ENCODE measurements at regions not wholly inside any gene's neighbourhood (a gene's known extent, or its start where the extent isn't known, plus 50 kb on each side); places are given as distances from the start of the nearest gene placed in this dataset.

- no peak for TF ChIP-seq CTCF (IDR thresholded peaks at IDR 0.05)
- TF ChIP-seq POLR2A (IDR thresholded peaks at IDR 0.05) = no peak
- Histone ChIP-seq H3K36me3 (no peaks in the 10 kb centered on the region), H3K4me1 (peaks cover 15 to 82% (median 35%) of the 10 kb centered on the region in 12 donors), H3K27ac (peak overlapping the region in 2 of 12 donors; percentile 13 to 39), H3K27me3 (no peaks in the 10 kb centered on the region), H3K9me3 (no peaks in the 10 kb centered on the region), H3K4me3 (no peak overlapping the region)
- peak in 1 of 5 donors; percentile 19 for DNase-seq
- intact Hi-C loops (cut with DNase I) = loop anchor here in 3 of 10 donors (5.0 to 10.0 kb wide), 2 partner anchors 70 to 88 kb away; partner anchors contain the start of gene KLF7 (in 2 of the 3)
- ATAC-seq = no peak
- 69 to 74% (median 71%) methylated on average over 9 of the region's 9 CpGs for WGBS, 4 donors
Observed at GRCh38 chr2:207254591-207255464, 89.1 kb upstream of the KLF7 start.

GRCh38 chr2:207255565-207256470, 90.1 kb upstream of the KLF7 start:
- no peaks in the 10 kb centered on the region for H3K36me3 ChIP-seq
- H3K9me3 ChIP-seq = no peaks in the 10 kb centered on the region
- DNase-seq (no peak), ATAC-seq (no peak)
- H3K27me3 ChIP-seq = no peaks in the 10 kb centered on the region
- 84 to 89% (median 87%) methylated on average over 17 of the region's 17 CpGs for WGBS, 4 donors
- peak overlapping the region in 2 of 12 donors; percentile 27 to 39 for H3K27ac ChIP-seq
- H3K4me1 ChIP-seq = peaks cover 15 to 75% (median 42%) of the 10 kb centered on the region in 12 donors
- intact Hi-C loops (cut with DNase I) = loop anchor here in 3 of 10 donors (5.0 to 10.0 kb wide), 2 partner anchors 71 to 89 kb away; partner anchors contain the start of gene KLF7 (in 2 of the 3)
- no peak for TF ChIP-seq POLR2A (IDR thresholded peaks at IDR 0.05)
- TF ChIP-seq CTCF (IDR thresholded peaks at IDR 0.05) = no peak
- no peak overlapping the region for H3K4me3 ChIP-seq

- ATAC-seq = no peak
- no peak for DNase-seq
- H3K4me1 ChIP-seq = peaks cover 15 to 68% (median 42%) of the 10 kb centered on the region in 12 donors
- H3K9me3 ChIP-seq = no peaks in the 10 kb centered on the region
- TF ChIP-seq POLR2A (IDR thresholded peaks at IDR 0.05) = no peak
- TF ChIP-seq CTCF (IDR thresholded peaks at IDR 0.05) = no peak
- H3K27me3 ChIP-seq = no peaks in the 10 kb centered on the region
- intact Hi-C loops (cut with DNase I) = loop anchor here in 3 of 10 donors (5.0 to 10.0 kb wide), 2 partner anchors 72 to 89 kb away; partner anchors contain the start of gene KLF7 (in 2 of the 3)
- 43 to 67% (median 60%) methylated on average over 10 of the region's 10 CpGs for WGBS, 4 donors
- no peaks in the 10 kb centered on the region for H3K36me3 ChIP-seq
- H3K4me3 ChIP-seq = no peak overlapping the region
- H3K27ac ChIP-seq = peak overlapping the region in 4 of 12 donors; percentile 0 to 77 (median 60)
Observed at GRCh38 chr2:207256476-207257207, 90.9 kb upstream of the KLF7 start.

Measured in heart left ventricle (tissue), 16 donors.